HG03460 (cell line): ENCODE measurements at regions not wholly inside any gene's neighbourhood (a gene's known extent, or its start where the extent isn't known, plus 50 kb on each side); places are given as distances from the start of the nearest gene placed in this dataset.
"Not testable (repeated sequence)": the region's sequence is repeated elsewhere in the genome, so short reads cannot be mapped to it uniquely, and the experiment has no call there.

Source experiments
- ATAC-seq: cut with Tn5 transposase; IDR thresholded peaks from one replicate; pipeline ENCODE4 v1.9.1; 2021; ENCODE audit not compliant: unreplicated experiment

GRCh38 chr6:73983367-73983766, 287.4 kb downstream of the CD109 start:
- no peak for ATAC-seq

- ATAC-seq, result no peak
Measured at GRCh38 chr6:73980096-73980495, 284.1 kb downstream of the CD109 start.

- no peak for ATAC-seq
Measured at GRCh38 chr6:73978330-73978729, 282.3 kb downstream of the CD109 start.

- ATAC-seq, result not testable (repeated sequence)
Measured at GRCh38 chr6:73972518-73972917, 276.5 kb downstream of the CD109 start.

- ATAC-seq, result no peak
Measured at GRCh38 chr6:73969971-73970970, 274.3 kb downstream of the CD109 start.

GRCh38 chr6:73968221-73968757, 272.3 kb downstream of the CD109 start:
- ATAC-seq, result no peak

GRCh38 chr6:73965539-73966029, 269.6 kb downstream of the CD109 start:
- ATAC-seq, result no peak

- ATAC-seq, result no peak
Measured at GRCh38 chr6:73964241-73964854, 268.3 kb downstream of the CD109 start.

GRCh38 chr6:73962884-73963283, 266.9 kb downstream of the CD109 start:
- ATAC-seq, result no peak

GRCh38 chr6:73956305-73956704, 260.3 kb downstream of the CD109 start:
- ATAC-seq, result no peak

- no peak for ATAC-seq
Measured at GRCh38 chr6:73955800-73956199, 259.8 kb downstream of the CD109 start.

GRCh38 chr6:73954881-73955280, 258.9 kb downstream of the CD109 start:
- no peak for ATAC-seq

- ATAC-seq, result no peak
Measured at GRCh38 chr6:73951183-73951582, 255.2 kb downstream of the CD109 start.

GRCh38 chr6:73943930-73944652, 248.1 kb downstream of the CD109 start:
- no peak for ATAC-seq

GRCh38 chr6:73943411-73943810, 247.4 kb downstream of the CD109 start:
- no peak for ATAC-seq

- ATAC-seq, result no peak
Measured at GRCh38 chr6:73942592-73943186, 246.7 kb downstream of the CD109 start.

GRCh38 chr6:73941892-73942291, 245.9 kb downstream of the CD109 start:
- ATAC-seq, result no peak

- no peak for ATAC-seq
Measured at GRCh38 chr6:73937805-73938204, 241.8 kb downstream of the CD109 start.

GRCh38 chr6:73932866-73933265, 236.9 kb downstream of the CD109 start:
- ATAC-seq, result no peak

- no peak for ATAC-seq
Measured at GRCh38 chr6:73929405-73929804, 233.4 kb downstream of the CD109 start.

GRCh38 chr6:73927421-73927820, 231.4 kb downstream of the CD109 start:
- ATAC-seq, result no peak
